Glutamatergic neuron (in vitro differentiated cells): ENCODE measurements at regions not wholly inside any gene's neighbourhood (a gene's known extent, or its start where the extent isn't known, plus 50 kb on each side); places are given as distances from the start of the nearest gene placed in this dataset.

Source experiments
- DNase-seq: peaks from one replicate; pipeline ENCODE4 v3.0.0; 2022
- H3K27ac Mint-ChIP-seq: one replicate; pipeline ENCODE4 v1.8.0; 2020; ENCODE audit warnings: mild to moderate bottlenecking, mixed read lengths, inconsistent platforms; ENCODE audit not compliant: unreplicated experiment
- H3K27me3 Mint-ChIP-seq: one replicate; pipeline ENCODE4 v1.8.0; 2020; ENCODE audit warnings: mild to moderate bottlenecking, moderate library complexity, mixed read lengths, inconsistent platforms; ENCODE audit not compliant: unreplicated experiment
- H3K36me3 Mint-ChIP-seq: one replicate; pipeline ENCODE4 v1.8.0; 2020; ENCODE audit warnings: mild to moderate bottlenecking, mixed read lengths, inconsistent platforms; ENCODE audit not compliant: unreplicated experiment
- H3K4me1 Mint-ChIP-seq: one replicate; pipeline ENCODE4 v1.8.0; 2020; ENCODE audit warnings: mild to moderate bottlenecking, low read depth, mixed read lengths, inconsistent platforms; ENCODE audit not compliant: unreplicated experiment
- H3K4me3 Mint-ChIP-seq: one replicate; pipeline ENCODE4 v1.8.0; 2020; ENCODE audit warnings: mild to moderate bottlenecking, mixed read lengths, inconsistent platforms; ENCODE audit not compliant: unreplicated experiment
- H3K9me3 Mint-ChIP-seq: one replicate; pipeline ENCODE4 v1.8.0; 2020; ENCODE audit warnings: mild to moderate bottlenecking, moderate library complexity, mixed read lengths, inconsistent platforms; ENCODE audit not compliant: unreplicated experiment
- CTCF ChIP-seq: fragments of 200-600 bp; sonication (generic); IDR thresholded peaks from one replicate; pipeline ENCODE4 v1.5.0; 2021; ENCODE audit not compliant: partially characterized antibody, unreplicated experiment

DNA sequence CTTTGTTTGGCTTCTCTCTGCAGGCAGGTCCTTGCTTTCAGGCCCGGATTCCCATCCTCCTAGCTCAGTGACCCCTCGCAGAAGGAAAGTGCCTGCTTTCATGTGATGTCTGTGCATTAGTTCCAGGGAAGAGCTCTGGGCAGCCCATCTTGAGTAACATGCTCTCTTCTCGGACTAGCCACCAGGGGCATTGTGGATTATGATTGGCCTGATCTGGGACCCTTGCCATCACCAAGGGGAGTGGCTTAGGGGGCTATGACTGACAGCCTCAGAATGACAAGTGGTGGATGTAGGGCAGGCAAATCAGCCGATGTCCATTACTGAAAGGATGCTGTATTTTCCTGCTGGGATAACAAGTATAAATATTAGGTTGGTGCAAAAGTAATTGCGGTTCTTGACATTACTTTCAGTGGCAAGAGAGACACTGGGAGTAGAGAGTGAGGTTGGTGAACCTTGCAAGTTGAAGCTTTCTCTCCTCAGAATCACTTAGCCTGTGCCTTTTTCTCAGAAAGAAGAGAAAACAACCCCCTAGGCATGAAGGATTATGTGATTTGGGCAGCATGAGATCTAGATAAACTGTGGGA lies 71.5 kb upstream of the MPHOSPH6 start:
- H3K27me3 Mint-ChIP-seq: no peaks in the 10 kb centered on the region
- no peaks in the 10 kb centered on the region for H3K9me3 Mint-ChIP-seq
- H3K36me3 Mint-ChIP-seq: no peaks in the 10 kb centered on the region
- TF ChIP-seq CTCF: no peak
- H3K4me3 Mint-ChIP-seq: no peak overlapping the region
- DNase-seq: no peak
- no peak overlapping the region for H3K27ac Mint-ChIP-seq
- H3K4me1 Mint-ChIP-seq: no peaks in the 10 kb centered on the region

- Mint-ChIP-seq H3K27ac (no peak overlapping the region), H3K27me3 (no peaks in the 10 kb centered on the region), H3K4me1 (no peaks in the 10 kb centered on the region), H3K9me3 (no peaks in the 10 kb centered on the region), H3K4me3 (no peak overlapping the region), H3K36me3 (no peaks in the 10 kb centered on the region)
- DNase-seq: no peak
- TF ChIP-seq CTCF: no peak
Measured at GRCh38 chr16:82240111-82240510, 70.1 kb upstream of the MPHOSPH6 start.

DNA sequence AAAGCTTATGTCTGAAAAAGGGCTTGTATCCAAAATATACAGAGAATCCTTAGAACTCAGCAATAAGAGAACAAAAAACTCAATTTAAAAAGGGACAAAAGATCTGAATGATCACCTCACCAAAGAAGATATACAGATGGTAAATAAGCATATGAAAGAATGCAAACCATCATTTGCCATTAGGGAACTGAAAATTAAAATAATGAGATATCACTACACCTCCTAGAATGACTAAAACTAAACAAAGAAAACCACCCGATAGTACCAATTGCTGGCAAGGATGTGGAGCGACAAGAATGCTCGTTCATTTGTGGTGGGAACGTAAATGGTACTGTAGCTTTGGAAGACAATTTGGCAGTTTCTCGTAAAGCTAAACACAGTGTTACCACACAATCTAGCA lies 66.9 kb upstream of the MPHOSPH6 start:
- Mint-ChIP-seq H3K4me1 (no peaks in the 10 kb centered on the region), H3K9me3 (no peaks in the 10 kb centered on the region), H3K36me3 (no peaks in the 10 kb centered on the region), H3K27me3 (no peaks in the 10 kb centered on the region), H3K4me3 (no peak overlapping the region), H3K27ac (no peak overlapping the region)
- TF ChIP-seq CTCF: no peak
- DNase-seq: no peak

- DNase-seq: no peak
- no peak for TF ChIP-seq CTCF
- H3K27me3 Mint-ChIP-seq: no peaks in the 10 kb centered on the region
- H3K36me3 Mint-ChIP-seq: no peaks in the 10 kb centered on the region
- no peaks in the 10 kb centered on the region for H3K4me1 Mint-ChIP-seq
- H3K27ac Mint-ChIP-seq: no peak overlapping the region
- no peak overlapping the region for H3K4me3 Mint-ChIP-seq
- no peaks in the 10 kb centered on the region for H3K9me3 Mint-ChIP-seq
Measured at GRCh38 chr16:82236415-82236814, 66.4 kb upstream of the MPHOSPH6 start.

GRCh38 chr16:82232806-82233205 lies 62.8 kb upstream of the MPHOSPH6 start:
- peaks cover 2% of the 10 kb centered on the region for H3K9me3 Mint-ChIP-seq
- no peak for TF ChIP-seq CTCF
- no peaks in the 10 kb centered on the region for H3K4me1 Mint-ChIP-seq
- DNase-seq: no peak
- no peaks in the 10 kb centered on the region for H3K36me3 Mint-ChIP-seq
- no peak overlapping the region for H3K4me3 Mint-ChIP-seq
- H3K27me3 Mint-ChIP-seq: peaks cover 2% of the 10 kb centered on the region
- H3K27ac Mint-ChIP-seq: no peak overlapping the region
